Tibial nerve (tissue), 4 donors: ENCODE measurements at regions not wholly inside any gene's neighbourhood (a gene's known extent, or its start where the extent isn't known, plus 50 kb on each side); places are given as distances from the start of the nearest gene placed in this dataset.

Experiments used
- DNase-seq, 2 donors: peaks; one replicate each; pipeline ENCODE4 v3.0.0-alpha.2; 2019; ENCODE audit warnings: low spot score in 2 of 2
- H3K27ac ChIP-seq, 4 donors: fragments of 200-600 bp; sonication (generic) in 3 of 4; one replicate each; pipeline ENCODE4 v1.5.1; 2017 to 2019; ENCODE audit warnings: mild to moderate bottlenecking in 1 of 4
- H3K27me3 ChIP-seq, 2 donors: fragments of 200-600 bp; sonication (generic) in 1 of 2; one replicate each; pipeline versions ENCODE4 v1.5.1 to v1.6.0; 2017 to 2019
- H3K36me3 ChIP-seq, 3 donors: fragments of 200-600 bp; sonication (generic); one replicate each; pipeline ENCODE4 v1.5.1; 2018 to 2019
- H3K4me1 ChIP-seq, 4 donors: fragments of 200-600 bp; sonication (generic) in 3 of 4; one replicate each; pipeline ENCODE4 v1.5.1; 2017 to 2019
- H3K4me3 ChIP-seq, 4 donors: fragments of 200-600 bp; sonication (generic) in 3 of 4; one replicate each; pipeline ENCODE4 v1.5.1; 2017 to 2019; ENCODE audit warnings: mild to moderate bottlenecking in 1 of 4, moderate library complexity in 1 of 4
- H3K9me3 ChIP-seq, 4 donors: fragments of 200-600 bp; sonication (generic) in 3 of 4; one replicate each; pipeline ENCODE4 v1.5.1; 2017 to 2019
- EP300 ChIP-seq, 2 donors: sonication (generic); formaldehyde crosslinking; IDR thresholded peaks; one replicate each; pipeline ENCODE4 v1.6.1; 2017; ENCODE audit warnings: antibody characterized with exemption in 2 of 2, mild to moderate bottlenecking in 1 of 2
- POLR2A ChIP-seq, 2 donors: fragments of 450-650 bp; IDR thresholded peaks; one replicate each; pipeline ENCODE4 v1.6.1; 2017; ENCODE audit warnings: antibody characterized with exemption in 2 of 2, mild to moderate bottlenecking in 2 of 2, moderate library complexity in 2 of 2
- WGBS, 2 donors: methylation state at CpG; one replicate each; pipeline ENCODE4 v1.1.5; 2018; 5-methylcytosine and 5-hydroxymethylcytosine counted together
- TF ChIP-seq, protein P1 (sequence below), 5 experiments: fragments of 200-600 bp in 3 of 5; fragments of 450-650 bp in 2 of 5; sonication (generic) in 3 of 5; IDR thresholded peaks; one replicate each; pipeline ENCODE4 v1.5.1; 2016 to 2019; ENCODE audit warnings: antibody characterized with exemption in 5 of 5, mild to moderate bottlenecking in 3 of 5, moderate library complexity in 2 of 5

DNA sequence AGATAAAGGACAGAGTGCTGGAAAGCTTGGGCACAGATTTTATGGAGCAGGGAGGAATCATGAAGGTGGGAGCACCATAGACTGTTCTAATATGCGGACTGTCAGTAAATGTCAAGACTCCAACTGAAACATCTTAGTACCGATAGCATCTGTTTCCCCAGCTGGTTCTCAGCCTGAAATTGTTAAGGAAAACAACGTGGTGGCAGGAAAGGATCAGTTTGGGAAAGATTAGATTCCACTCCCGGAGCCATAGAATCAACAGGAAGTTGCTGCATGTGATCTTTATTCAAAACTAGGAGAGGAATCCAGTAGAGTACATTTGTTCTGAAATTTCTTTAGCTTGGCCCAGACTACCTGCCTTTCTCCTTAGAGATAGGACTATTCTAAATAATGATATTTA, 559.1 kb downstream of the CSNK1G3 start:
- H3K4me3 ChIP-seq: no peak overlapping the region
- H3K9me3 ChIP-seq: no peaks in the 10 kb centered on the region
- no peaks in the 10 kb centered on the region for H3K4me1 ChIP-seq
- TF ChIP-seq, protein P1, sequence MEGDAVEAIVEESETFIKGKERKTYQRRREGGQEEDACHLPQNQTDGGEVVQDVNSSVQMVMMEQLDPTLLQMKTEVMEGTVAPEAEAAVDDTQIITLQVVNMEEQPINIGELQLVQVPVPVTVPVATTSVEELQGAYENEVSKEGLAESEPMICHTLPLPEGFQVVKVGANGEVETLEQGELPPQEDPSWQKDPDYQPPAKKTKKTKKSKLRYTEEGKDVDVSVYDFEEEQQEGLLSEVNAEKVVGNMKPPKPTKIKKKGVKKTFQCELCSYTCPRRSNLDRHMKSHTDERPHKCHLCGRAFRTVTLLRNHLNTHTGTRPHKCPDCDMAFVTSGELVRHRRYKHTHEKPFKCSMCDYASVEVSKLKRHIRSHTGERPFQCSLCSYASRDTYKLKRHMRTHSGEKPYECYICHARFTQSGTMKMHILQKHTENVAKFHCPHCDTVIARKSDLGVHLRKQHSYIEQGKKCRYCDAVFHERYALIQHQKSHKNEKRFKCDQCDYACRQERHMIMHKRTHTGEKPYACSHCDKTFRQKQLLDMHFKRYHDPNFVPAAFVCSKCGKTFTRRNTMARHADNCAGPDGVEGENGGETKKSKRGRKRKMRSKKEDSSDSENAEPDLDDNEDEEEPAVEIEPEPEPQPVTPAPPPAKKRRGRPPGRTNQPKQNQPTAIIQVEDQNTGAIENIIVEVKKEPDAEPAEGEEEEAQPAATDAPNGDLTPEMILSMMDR (IDR thresholded peaks at IDR 0.05): no peak
- TF ChIP-seq POLR2A (IDR thresholded peaks at IDR 0.05) (no peak), EP300 (IDR thresholded peaks at IDR 0.05) (no peak)
- H3K36me3 ChIP-seq: no peaks in the 10 kb centered on the region
- DNase-seq: no peak
- WGBS, 2 donors: 52 to 57% methylated on average over 4 of the region's 4 CpGs
- no peaks in the 10 kb centered on the region for H3K27me3 ChIP-seq
- no peak overlapping the region for H3K27ac ChIP-seq

GRCh38 chr5:124065508-124065907, 553.5 kb downstream of the CSNK1G3 start:
- no peaks in the 10 kb centered on the region for H3K27me3 ChIP-seq
- peaks cover 0 to 13% (median 0%) of the 10 kb centered on the region in 4 donors for H3K4me1 ChIP-seq
- no peaks in the 10 kb centered on the region for H3K36me3 ChIP-seq
- no peak for DNase-seq
- WGBS, 2 donors: 90 to 92% methylated on average over 2 of the region's 2 CpGs
- TF ChIP-seq EP300 (IDR thresholded peaks at IDR 0.05) (no peak), POLR2A (IDR thresholded peaks at IDR 0.05) (no peak)
- TF ChIP-seq, protein P1 (IDR thresholded peaks at IDR 0.05): no peak
- no peak overlapping the region for H3K27ac ChIP-seq
- H3K4me3 ChIP-seq: no peak overlapping the region
- H3K9me3 ChIP-seq: no peaks in the 10 kb centered on the region

DNA sequence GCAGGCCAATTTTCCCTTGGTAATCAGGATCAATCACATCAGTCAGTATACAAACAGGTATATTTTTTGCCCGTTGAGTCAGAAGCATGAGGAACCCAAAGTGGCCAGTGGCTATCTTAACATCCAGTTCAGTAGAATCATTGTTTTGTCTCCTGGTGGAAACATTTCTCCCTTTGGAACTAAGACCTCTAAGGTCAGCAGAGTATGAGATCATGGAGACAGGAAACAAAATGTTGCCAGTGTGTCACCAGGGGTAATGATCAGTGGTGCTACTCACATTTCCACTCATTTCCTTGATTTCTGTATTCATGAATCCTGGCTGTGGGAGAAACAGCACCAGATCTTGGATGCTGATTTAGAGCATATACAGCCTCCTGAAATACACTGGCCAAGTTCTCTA, 553.0 kb downstream of the CSNK1G3 start:
- no peak for TF ChIP-seq EP300 (IDR thresholded peaks at IDR 0.05)
- TF ChIP-seq, protein P1 (IDR thresholded peaks at IDR 0.05): no peak
- no peak for TF ChIP-seq POLR2A (IDR thresholded peaks at IDR 0.05)
- WGBS, 2 donors: 33 to 48% methylated on average over 1 of the region's 1 CpG

GRCh38 chr5:124061663-124062062, 549.7 kb downstream of the CSNK1G3 start:
- 67 to 75% methylated on average over 1 of the region's 1 CpG for WGBS, 2 donors

More for the DNA sequence above, 553.0 kb downstream of the CSNK1G3 start:
- Histone ChIP-seq H3K27me3 (no peaks in the 10 kb centered on the region), H3K36me3 (no peaks in the 10 kb centered on the region), H3K4me1 (peaks cover 0 to 13% (median 0%) of the 10 kb centered on the region in 4 donors), H3K27ac (no peak overlapping the region), H3K4me3 (no peak overlapping the region), H3K9me3 (no peaks in the 10 kb centered on the region)
- no peak for DNase-seq

DNA sequence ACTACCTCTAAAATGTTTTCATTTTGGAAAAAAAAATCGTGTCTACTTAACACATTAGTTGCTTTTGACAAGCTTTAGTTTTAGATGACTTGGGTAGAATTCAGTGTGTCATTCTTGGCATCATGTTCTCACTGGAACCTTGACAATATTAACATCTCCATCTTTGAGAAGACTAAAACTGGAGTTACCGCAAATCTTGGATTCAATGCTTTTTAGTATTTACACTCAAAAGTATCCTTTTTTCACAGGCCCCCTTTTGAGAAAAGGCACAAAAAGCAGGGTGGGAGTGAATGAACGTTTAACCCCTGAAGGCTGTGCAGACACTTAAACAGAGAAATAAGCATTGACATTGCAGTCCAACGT, 549.1 kb downstream of the CSNK1G3 start:
- no peak for DNase-seq
- no peak for TF ChIP-seq EP300 (IDR thresholded peaks at IDR 0.05)
- TF ChIP-seq POLR2A (IDR thresholded peaks at IDR 0.05): no peak
- TF ChIP-seq, protein P1 (IDR thresholded peaks at IDR 0.05): no peak
- H3K4me3 ChIP-seq: no peak overlapping the region
- H3K27ac ChIP-seq: no peak overlapping the region
- H3K9me3 ChIP-seq: no peaks in the 10 kb centered on the region
- WGBS, 2 donors: 46 to 54% methylated on average over 4 of the region's 4 CpGs
- peaks cover 0 to 28% (median 0%) of the 10 kb centered on the region in 4 donors for H3K4me1 ChIP-seq
- H3K27me3 ChIP-seq: no peaks in the 10 kb centered on the region
- no peaks in the 10 kb centered on the region for H3K36me3 ChIP-seq

More at GRCh38 chr5:124061663-124062062, 549.7 kb downstream of the CSNK1G3 start:
- H3K4me3 ChIP-seq: no peak overlapping the region
- no peak overlapping the region for H3K27ac ChIP-seq
- peaks cover 0 to 28% (median 0%) of the 10 kb centered on the region in 4 donors for H3K4me1 ChIP-seq
- no peaks in the 10 kb centered on the region for H3K9me3 ChIP-seq
- H3K36me3 ChIP-seq: no peaks in the 10 kb centered on the region
- TF ChIP-seq EP300 (IDR thresholded peaks at IDR 0.05): peak in 1 of 2 donors; percentile 31
- TF ChIP-seq POLR2A (IDR thresholded peaks at IDR 0.05): no peak
- H3K27me3 ChIP-seq: no peaks in the 10 kb centered on the region
- peak in 1 of 2 donors; percentile 71 for DNase-seq
